HCT116 (cell line): ENCODE measurements at regions not wholly inside any gene's neighbourhood (a gene's known extent, or its start where the extent isn't known, plus 50 kb on each side); places are given as distances from the start of the nearest gene placed in this dataset.

Experiments used
- CEBPB ChIP-seq: IDR thresholded peaks from 2 replicates; pipeline ENCODE4 v1.6.1; 2012; ENCODE audit warnings: low read depth
- EZH2 ChIP-seq: fragments of 200-600 bp; sonication (generic); IDR thresholded peaks from 2 replicates; pipeline ENCODE4 v1.6.1; 2017; ENCODE audit warnings: antibody characterized with exemption, mixed run types
- EZH2phosphoT487 ChIP-seq: fragments of 200-600 bp; IDR thresholded peaks from 2 replicates; pipeline ENCODE4 v1.6.1; 2018; ENCODE audit warnings: antibody characterized with exemption, borderline replicate concordance
- POLR2A ChIP-seq: IDR thresholded peaks from 2 replicates; pipeline ENCODE4 v1.7.0; 2011; ENCODE audit warnings: borderline replicate concordance; ENCODE audit not compliant: insufficient read depth, insufficient read length; ENCODE audit errors: extremely low read depth
- SIN3A ChIP-seq: IDR thresholded peaks from 2 replicates; pipeline ENCODE4 v1.6.1; 2012; ENCODE audit warnings: low read depth
- SP1 ChIP-seq: IDR thresholded peaks from 2 replicates; pipeline ENCODE4 v1.6.1; 2012; ENCODE audit warnings: low read depth
- ZNF274 ChIP-seq: fragments of 200-500 bp; sonication (Bioruptor generic); IDR thresholded peaks from 2 replicates; pipeline ENCODE4 v1.6.1; 2014; ENCODE audit warnings: mild to moderate bottlenecking, low read depth, low read length, inconsistent platforms
- TF ChIP-seq, protein P1 (sequence below), 3 experiments: fragments of 200-600 bp in 1 of 3; sonication (generic) in 1 of 3; IDR thresholded peaks in 2 of 3; conservative IDR thresholded peaks in 1 of 3; 2 replicates each; pipeline ENCODE4 v1.5.1; 2012 to 2017; ENCODE audit warnings: low read depth in 2 of 3, low read length in 2 of 3, antibody characterized with exemption in 1 of 3, borderline replicate concordance in 1 of 3, control low read depth in 1 of 3, mild to moderate bottlenecking in 1 of 3, mixed read lengths in 1 of 3, mixed run types in 1 of 3, moderate library complexity in 1 of 3; ENCODE audit not compliant: insufficient read depth in 1 of 3
- TF ChIP-seq, protein P2 (sequence below): IDR thresholded peaks from 2 replicates; pipeline ENCODE4 v1.6.1; 2011; ENCODE audit warnings: mild to moderate bottlenecking, low read length, moderate library complexity; ENCODE audit not compliant: insufficient replicate concordance; ENCODE audit errors: extremely low read depth

DNA sequence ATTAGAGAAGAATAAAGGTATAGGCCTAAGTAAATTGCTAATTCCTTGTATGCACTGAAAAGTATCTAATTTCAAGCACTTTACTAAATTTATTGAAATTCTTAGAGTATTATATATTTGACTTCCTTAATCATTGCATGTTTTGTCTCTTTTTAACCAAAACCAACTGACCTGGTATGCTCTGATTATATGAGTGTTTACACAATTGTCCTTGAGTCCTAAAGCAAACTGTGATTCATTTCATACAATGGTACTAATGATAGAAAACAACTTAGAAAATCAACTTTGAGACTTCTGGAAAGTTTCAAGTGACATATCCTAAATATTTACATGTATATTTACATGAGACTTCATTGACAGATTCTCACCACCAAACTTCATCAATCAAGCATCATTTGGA lies 1177.1 kb downstream of the ADGRL3 start:
- TF ChIP-seq EZH2phosphoT487 = no peak
- TF ChIP-seq SIN3A = no peak
- TF ChIP-seq, protein P1, sequence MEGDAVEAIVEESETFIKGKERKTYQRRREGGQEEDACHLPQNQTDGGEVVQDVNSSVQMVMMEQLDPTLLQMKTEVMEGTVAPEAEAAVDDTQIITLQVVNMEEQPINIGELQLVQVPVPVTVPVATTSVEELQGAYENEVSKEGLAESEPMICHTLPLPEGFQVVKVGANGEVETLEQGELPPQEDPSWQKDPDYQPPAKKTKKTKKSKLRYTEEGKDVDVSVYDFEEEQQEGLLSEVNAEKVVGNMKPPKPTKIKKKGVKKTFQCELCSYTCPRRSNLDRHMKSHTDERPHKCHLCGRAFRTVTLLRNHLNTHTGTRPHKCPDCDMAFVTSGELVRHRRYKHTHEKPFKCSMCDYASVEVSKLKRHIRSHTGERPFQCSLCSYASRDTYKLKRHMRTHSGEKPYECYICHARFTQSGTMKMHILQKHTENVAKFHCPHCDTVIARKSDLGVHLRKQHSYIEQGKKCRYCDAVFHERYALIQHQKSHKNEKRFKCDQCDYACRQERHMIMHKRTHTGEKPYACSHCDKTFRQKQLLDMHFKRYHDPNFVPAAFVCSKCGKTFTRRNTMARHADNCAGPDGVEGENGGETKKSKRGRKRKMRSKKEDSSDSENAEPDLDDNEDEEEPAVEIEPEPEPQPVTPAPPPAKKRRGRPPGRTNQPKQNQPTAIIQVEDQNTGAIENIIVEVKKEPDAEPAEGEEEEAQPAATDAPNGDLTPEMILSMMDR (IDR thresholded peaks at IDR 0.05 in 2 of 3, conservative IDR thresholded peaks at IDR 0.05 in 1 of 3; ENCODE audit: borderline replicate concordance in 1 of 3, insufficient read depth in 1 of 3, low read depth in 2 of 3, low read length in 2 of 3) = no peak
- TF ChIP-seq CEBPB = no peak
- no peak for TF ChIP-seq POLR2A
- no peak for TF ChIP-seq EZH2
- no peak for TF ChIP-seq ZNF274
- TF ChIP-seq, protein P2, sequence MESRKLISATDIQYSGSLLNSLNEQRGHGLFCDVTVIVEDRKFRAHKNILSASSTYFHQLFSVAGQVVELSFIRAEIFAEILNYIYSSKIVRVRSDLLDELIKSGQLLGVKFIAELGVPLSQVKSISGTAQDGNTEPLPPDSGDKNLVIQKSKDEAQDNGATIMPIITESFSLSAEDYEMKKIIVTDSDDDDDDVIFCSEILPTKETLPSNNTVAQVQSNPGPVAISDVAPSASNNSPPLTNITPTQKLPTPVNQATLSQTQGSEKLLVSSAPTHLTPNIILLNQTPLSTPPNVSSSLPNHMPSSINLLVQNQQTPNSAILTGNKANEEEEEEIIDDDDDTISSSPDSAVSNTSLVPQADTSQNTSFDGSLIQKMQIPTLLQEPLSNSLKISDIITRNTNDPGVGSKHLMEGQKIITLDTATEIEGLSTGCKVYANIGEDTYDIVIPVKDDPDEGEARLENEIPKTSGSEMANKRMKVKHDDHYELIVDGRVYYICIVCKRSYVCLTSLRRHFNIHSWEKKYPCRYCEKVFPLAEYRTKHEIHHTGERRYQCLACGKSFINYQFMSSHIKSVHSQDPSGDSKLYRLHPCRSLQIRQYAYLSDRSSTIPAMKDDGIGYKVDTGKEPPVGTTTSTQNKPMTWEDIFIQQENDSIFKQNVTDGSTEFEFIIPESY = no peak
- TF ChIP-seq SP1 = no peak
